Endodermal cell (in vitro differentiated cells): ENCODE measurements at regions not wholly inside any gene's neighbourhood (a gene's known extent, or its start where the extent isn't known, plus 50 kb on each side); places are given as distances from the start of the nearest gene placed in this dataset.

Experiments used
- DNase-seq: peaks from one replicate; pipeline ENCODE4 v3.0.0-alpha.2; 2017
- H3K27ac ChIP-seq: 2 replicates; pipeline ENCODE4 v1.5.1; 2013; ENCODE audit warnings: mild to moderate bottlenecking, low read depth, low read length, moderate library complexity
- H3K27me3 ChIP-seq: 2 replicates; pipeline ENCODE4 v1.6.1; 2013; ENCODE audit warnings: mild to moderate bottlenecking, low read length, moderate library complexity; ENCODE audit not compliant: insufficient read depth, control insufficient read depth, poor library complexity, severe bottlenecking
- H3K36me3 ChIP-seq: 2 replicates; pipeline ENCODE4 v1.7.0; 2013; ENCODE audit warnings: mild to moderate bottlenecking, low read length, moderate library complexity; ENCODE audit not compliant: control insufficient read depth, insufficient read depth
- H3K4me1 ChIP-seq: one replicate; pipeline ENCODE4 v1.7.0; 2013; ENCODE audit warnings: low read length; ENCODE audit not compliant: control insufficient read depth, insufficient read depth
- H3K4me3 ChIP-seq: 2 replicates; pipeline ENCODE4 v1.5.1; 2013; ENCODE audit warnings: mild to moderate bottlenecking, low read length, moderate library complexity
- H3K9ac ChIP-seq: 2 replicates; pipeline ENCODE4 v1.6.1; 2013; ENCODE audit warnings: mild to moderate bottlenecking, low read length, moderate library complexity; ENCODE audit not compliant: poor library complexity, severe bottlenecking; ENCODE audit errors: extremely low read depth
- H3K9me3 ChIP-seq: 2 replicates; pipeline ENCODE4 v1.6.1; 2013; ENCODE audit warnings: mild to moderate bottlenecking, low read length, moderate library complexity; ENCODE audit not compliant: control insufficient read depth
- H3K27ac Mint-ChIP-seq: 2 replicates; pipeline ENCODE4 v1.8.0; 2020; ENCODE audit warnings: mixed read lengths
- H3K27me3 Mint-ChIP-seq: 2 replicates; pipeline ENCODE4 v1.8.0; 2021; ENCODE audit warnings: mild to moderate bottlenecking, mixed read lengths; ENCODE audit not compliant: insufficient read depth
- H3K36me3 Mint-ChIP-seq: 2 replicates; pipeline ENCODE4 v1.8.0; 2020; ENCODE audit warnings: low read depth, mixed read lengths
- H3K4me1 Mint-ChIP-seq: 2 replicates; pipeline ENCODE4 v1.8.0; 2020; ENCODE audit warnings: mixed read lengths
- H3K4me3 Mint-ChIP-seq: 2 replicates; pipeline ENCODE4 v1.8.0; 2020; ENCODE audit warnings: mild to moderate bottlenecking, moderate library complexity, mixed read lengths
- H3K9me3 Mint-ChIP-seq: 2 replicates; pipeline ENCODE4 v1.8.0; 2020; ENCODE audit warnings: mild to moderate bottlenecking, mixed read lengths
- WGBS, 2 experiments: methylation state at CpG; one replicate each; pipeline versions ENCODE4 v1.1.5 to v1.1.7; 2013; ENCODE audit warnings: missing lambda C conversion rate in 2 of 2, mixed read lengths in 1 of 2; ENCODE audit not compliant: insufficient coverage in 1 of 2, insufficient read length in 1 of 2; 5-methylcytosine and 5-hydroxymethylcytosine counted together
- TF ChIP-seq, protein P1 (sequence below): fragments of 200-600 bp; sonication (generic); conservative IDR thresholded peaks from 2 replicates; pipeline ENCODE4 v1.5.0; 2021; ENCODE audit warnings: antibody characterized with exemption, mild to moderate bottlenecking

- Mint-ChIP-seq H3K4me1 (no peaks in the 10 kb centered on the region), H3K27me3 (no peaks in the 10 kb centered on the region), H3K27ac (no peak overlapping the region)
These were observed 257.3 kb upstream of the TCERG1L start for GRCh38 chr10:131568866-131569265.

DNA sequence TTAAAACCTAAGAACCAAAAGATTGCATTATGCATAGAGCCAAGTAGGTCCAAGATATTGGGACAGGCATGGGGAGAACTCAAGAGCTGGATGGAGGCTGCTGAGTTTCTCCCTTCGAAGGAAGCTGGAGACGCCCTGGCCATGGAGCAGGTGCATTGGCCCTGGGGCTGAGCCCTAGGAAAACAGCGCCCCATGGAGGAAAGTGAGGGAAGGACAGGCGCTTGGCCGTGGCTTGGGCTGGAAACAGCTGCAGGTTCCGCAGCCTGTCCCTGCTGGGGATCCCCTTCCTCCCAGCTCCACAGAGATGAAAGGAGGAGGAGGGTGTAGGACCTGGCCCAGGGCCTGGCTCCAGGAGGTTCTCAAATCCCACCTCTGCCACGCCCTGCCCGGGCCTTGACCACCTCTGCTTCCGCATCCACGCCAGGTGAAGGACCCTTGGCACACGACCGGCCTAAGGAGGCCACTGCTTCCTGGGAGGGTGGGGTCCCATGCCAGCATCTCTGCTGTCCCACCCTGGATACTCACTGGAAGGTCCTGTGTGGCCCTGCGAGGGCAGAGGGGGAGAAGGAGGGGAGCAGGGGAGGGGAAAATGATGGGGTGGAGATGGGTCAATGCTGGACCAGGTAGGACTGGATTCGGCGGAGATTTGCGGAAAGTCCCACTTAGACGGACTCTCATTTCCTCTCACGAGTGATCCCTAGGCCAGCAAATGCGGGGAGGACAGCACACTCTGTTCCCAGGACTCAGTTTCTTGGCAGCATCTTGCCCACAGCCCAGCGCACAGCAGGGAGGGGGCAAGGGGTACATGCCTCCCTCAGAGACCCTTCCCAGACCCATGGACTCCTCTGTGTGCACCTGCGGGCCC is 258.6 kb upstream of the TCERG1L start:
- Mint-ChIP-seq H3K4me1 (no peaks in the 10 kb centered on the region), H3K27me3 (no peaks in the 10 kb centered on the region), H3K27ac (no peak overlapping the region), H3K4me3 (no peak overlapping the region), H3K9me3 (peaks cover 3% of the 10 kb centered on the region), H3K36me3 (no peaks in the 10 kb centered on the region)
- TF ChIP-seq, protein P1, sequence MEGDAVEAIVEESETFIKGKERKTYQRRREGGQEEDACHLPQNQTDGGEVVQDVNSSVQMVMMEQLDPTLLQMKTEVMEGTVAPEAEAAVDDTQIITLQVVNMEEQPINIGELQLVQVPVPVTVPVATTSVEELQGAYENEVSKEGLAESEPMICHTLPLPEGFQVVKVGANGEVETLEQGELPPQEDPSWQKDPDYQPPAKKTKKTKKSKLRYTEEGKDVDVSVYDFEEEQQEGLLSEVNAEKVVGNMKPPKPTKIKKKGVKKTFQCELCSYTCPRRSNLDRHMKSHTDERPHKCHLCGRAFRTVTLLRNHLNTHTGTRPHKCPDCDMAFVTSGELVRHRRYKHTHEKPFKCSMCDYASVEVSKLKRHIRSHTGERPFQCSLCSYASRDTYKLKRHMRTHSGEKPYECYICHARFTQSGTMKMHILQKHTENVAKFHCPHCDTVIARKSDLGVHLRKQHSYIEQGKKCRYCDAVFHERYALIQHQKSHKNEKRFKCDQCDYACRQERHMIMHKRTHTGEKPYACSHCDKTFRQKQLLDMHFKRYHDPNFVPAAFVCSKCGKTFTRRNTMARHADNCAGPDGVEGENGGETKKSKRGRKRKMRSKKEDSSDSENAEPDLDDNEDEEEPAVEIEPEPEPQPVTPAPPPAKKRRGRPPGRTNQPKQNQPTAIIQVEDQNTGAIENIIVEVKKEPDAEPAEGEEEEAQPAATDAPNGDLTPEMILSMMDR: peak; percentile 91
- Histone ChIP-seq H3K4me3 (no peak overlapping the region), H3K27ac (no peak overlapping the region), H3K27me3 (no peaks in the 10 kb centered on the region), H3K4me1 (no peaks in the 10 kb centered on the region), H3K36me3 (no peaks in the 10 kb centered on the region), H3K9ac (no peak overlapping the region), H3K9me3 (peaks cover under 1% of the 10 kb centered on the region)
- 71 to 82% methylated on average over 6 to 21 of the region's 21 CpGs for WGBS, 2 experiments
- peak; percentile 94 for DNase-seq

More at GRCh38 chr10:131568866-131569265, 257.3 kb upstream of the TCERG1L start:
- Histone ChIP-seq H3K36me3 (no peaks in the 10 kb centered on the region), H3K9ac (no peak overlapping the region), H3K9me3 (peaks cover 5% of the 10 kb centered on the region), H3K27me3 (no peaks in the 10 kb centered on the region), H3K4me3 (no peak overlapping the region), H3K27ac (no peak overlapping the region), H3K4me1 (no peaks in the 10 kb centered on the region)
- Mint-ChIP-seq H3K9me3 (peaks cover 12% of the 10 kb centered on the region), H3K4me3 (no peak overlapping the region), H3K36me3 (no peaks in the 10 kb centered on the region)
- TF ChIP-seq, protein P1: no peak
- WGBS, 2 experiments: 74 to 78% methylated on average over 5 to 7 of the region's 7 CpGs
- no peak for DNase-seq

DNA sequence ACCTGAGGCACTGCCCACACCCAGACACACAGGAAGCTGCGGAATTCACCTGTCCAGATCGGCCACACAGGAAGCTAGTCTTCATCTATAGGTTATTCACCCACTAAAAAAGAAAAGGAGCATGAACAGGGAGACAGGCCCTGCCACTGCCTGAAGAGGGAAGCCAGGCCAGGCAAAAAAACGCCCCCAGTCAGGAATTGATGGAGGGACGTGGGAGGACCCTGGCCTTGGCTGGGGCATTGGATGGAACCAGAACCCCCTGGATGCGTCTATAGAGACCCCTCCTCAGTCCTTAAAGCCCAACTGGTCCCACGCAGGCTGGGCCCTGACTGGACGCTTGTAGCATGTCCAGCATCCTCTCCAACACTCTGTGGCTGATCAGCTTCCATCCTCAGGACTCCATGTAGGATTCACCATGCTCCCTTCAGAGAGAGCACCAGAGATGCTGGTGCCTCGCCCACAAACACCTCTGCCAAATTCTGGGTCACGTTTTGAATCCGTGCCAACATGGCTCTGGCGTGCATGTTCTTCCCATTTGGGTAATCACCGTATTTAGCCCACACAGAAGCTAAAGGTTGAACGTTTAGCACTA is 259.3 kb upstream of the TCERG1L start:
- H3K27me3 ChIP-seq: no peaks in the 10 kb centered on the region
- Mint-ChIP-seq H3K4me3 (no peak overlapping the region), H3K4me1 (no peaks in the 10 kb centered on the region), H3K27me3 (no peaks in the 10 kb centered on the region), H3K36me3 (no peaks in the 10 kb centered on the region), H3K9me3 (no peaks in the 10 kb centered on the region), H3K27ac (no peak overlapping the region)
- H3K9ac ChIP-seq: no peak overlapping the region
- H3K4me1 ChIP-seq: no peaks in the 10 kb centered on the region
- H3K4me3 ChIP-seq: no peak overlapping the region
- no peaks in the 10 kb centered on the region for H3K36me3 ChIP-seq
- TF ChIP-seq, protein P1: no peak
- DNase-seq: peak; percentile 36
- 89 to 90% methylated on average over 10 to 13 of the region's 13 CpGs for WGBS, 2 experiments
- H3K27ac ChIP-seq: no peak overlapping the region
- H3K9me3 ChIP-seq: no peaks in the 10 kb centered on the region
